Glutamatergic neuron (in vitro differentiated cells): ENCODE measurements at regions not wholly inside any gene's neighbourhood (a gene's known extent, or its start where the extent isn't known, plus 50 kb on each side); places are given as distances from the start of the nearest gene placed in this dataset.

Experiments used
- DNase-seq: peaks from one replicate; pipeline ENCODE4 v3.0.0; 2022
- H3K27ac Mint-ChIP-seq: one replicate; pipeline ENCODE4 v1.8.0; 2020; ENCODE audit warnings: mild to moderate bottlenecking, mixed read lengths, inconsistent platforms; ENCODE audit not compliant: unreplicated experiment
- H3K27me3 Mint-ChIP-seq: one replicate; pipeline ENCODE4 v1.8.0; 2020; ENCODE audit warnings: mild to moderate bottlenecking, moderate library complexity, mixed read lengths, inconsistent platforms; ENCODE audit not compliant: unreplicated experiment
- H3K36me3 Mint-ChIP-seq: one replicate; pipeline ENCODE4 v1.8.0; 2020; ENCODE audit warnings: mild to moderate bottlenecking, mixed read lengths, inconsistent platforms; ENCODE audit not compliant: unreplicated experiment
- H3K4me1 Mint-ChIP-seq: one replicate; pipeline ENCODE4 v1.8.0; 2020; ENCODE audit warnings: mild to moderate bottlenecking, low read depth, mixed read lengths, inconsistent platforms; ENCODE audit not compliant: unreplicated experiment
- H3K4me3 Mint-ChIP-seq: one replicate; pipeline ENCODE4 v1.8.0; 2020; ENCODE audit warnings: mild to moderate bottlenecking, mixed read lengths, inconsistent platforms; ENCODE audit not compliant: unreplicated experiment
- H3K9me3 Mint-ChIP-seq: one replicate; pipeline ENCODE4 v1.8.0; 2020; ENCODE audit warnings: mild to moderate bottlenecking, moderate library complexity, mixed read lengths, inconsistent platforms; ENCODE audit not compliant: unreplicated experiment
- CTCF ChIP-seq: fragments of 200-600 bp; sonication (generic); IDR thresholded peaks from one replicate; pipeline ENCODE4 v1.5.0; 2021; ENCODE audit not compliant: partially characterized antibody, unreplicated experiment

GRCh38 chr6:138597336-138597735, 98.0 kb upstream of the NHSL1 start:
- Mint-ChIP-seq H3K4me1 (peaks cover 18% of the 10 kb centered on the region), H3K9me3 (peaks cover 1% of the 10 kb centered on the region), H3K27ac (no peak overlapping the region)

GRCh38 chr6:138598562-138599173, 99.4 kb upstream of the NHSL1 start:
- Mint-ChIP-seq H3K36me3 (no peaks in the 10 kb centered on the region), H3K4me3 (no peak overlapping the region), H3K4me1 (peaks cover 15% of the 10 kb centered on the region), H3K27me3 (no peaks in the 10 kb centered on the region), H3K27ac (no peak overlapping the region), H3K9me3 (peaks cover 1% of the 10 kb centered on the region)
- no peak for TF ChIP-seq CTCF
- no peak for DNase-seq

More at GRCh38 chr6:138597336-138597735, 98.0 kb upstream of the NHSL1 start:
- Mint-ChIP-seq H3K36me3 (no peaks in the 10 kb centered on the region), H3K4me3 (no peak overlapping the region), H3K27me3 (no peaks in the 10 kb centered on the region)
- no peak for DNase-seq
- no peak for TF ChIP-seq CTCF

GRCh38 chr6:138600261-138600660, 101.0 kb upstream of the NHSL1 start:
- no peak for DNase-seq
- Mint-ChIP-seq H3K27me3 (no peaks in the 10 kb centered on the region), H3K36me3 (no peaks in the 10 kb centered on the region), H3K4me1 (peaks cover 13% of the 10 kb centered on the region), H3K27ac (no peak overlapping the region), H3K4me3 (no peak overlapping the region), H3K9me3 (peaks cover 1% of the 10 kb centered on the region)
- no peak for TF ChIP-seq CTCF

- Mint-ChIP-seq H3K4me1 (peaks cover 11% of the 10 kb centered on the region), H3K4me3 (no peak overlapping the region), H3K9me3 (no peaks in the 10 kb centered on the region), H3K36me3 (no peaks in the 10 kb centered on the region), H3K27ac (no peak overlapping the region), H3K27me3 (no peaks in the 10 kb centered on the region)
- no peak for TF ChIP-seq CTCF
- no peak for DNase-seq
Measured at GRCh38 chr6:138600726-138601125, 101.4 kb upstream of the NHSL1 start.

- no peak overlapping the region for H3K27ac Mint-ChIP-seq
- no peaks in the 10 kb centered on the region for H3K27me3 Mint-ChIP-seq
- TF ChIP-seq CTCF = no peak
- H3K36me3 Mint-ChIP-seq = no peaks in the 10 kb centered on the region
- DNase-seq = no peak
- no peak overlapping the region for H3K4me3 Mint-ChIP-seq
- peaks cover 7% of the 10 kb centered on the region for H3K4me1 Mint-ChIP-seq
- H3K9me3 Mint-ChIP-seq = no peaks in the 10 kb centered on the region
Measured at GRCh38 chr6:138601128-138601527, 101.8 kb upstream of the NHSL1 start.
